HFF-Myc (cell line): ENCODE measurements at regions not wholly inside any gene's neighbourhood (a gene's known extent, or its start where the extent isn't known, plus 50 kb on each side); places are given as distances from the start of the nearest gene placed in this dataset.

ENCODE experiments used
- DNase-seq: peaks from one replicate; pipeline ENCODE4 v3.0.0-alpha.2; 2011; ENCODE audit warnings: low read depth; ENCODE audit errors: extremely low read depth
- H3K4me3 ChIP-seq: replicated peaks from 2 replicates; pipeline ENCODE4 v1.5.1; 2011; ENCODE audit warnings: low read depth, mild to moderate bottlenecking, control low read depth, low read length
- CTCF ChIP-seq: IDR thresholded peaks from 2 replicates; pipeline ENCODE4 v1.5.1; 2012; ENCODE audit warnings: mild to moderate bottlenecking, low read depth, low read length, control low read depth; ENCODE audit errors: missing control alignments

- no peak overlapping the region for H3K4me3 ChIP-seq
- no peak for DNase-seq
- TF ChIP-seq CTCF: no peak
Observed at GRCh38 chr11:37770145-37770544, 1172.1 kb upstream of the RAG2 start.

GRCh38 chr11:37762079-37762478 lies 1164.0 kb upstream of the RAG2 start:
- no peak for TF ChIP-seq CTCF
- no peak for DNase-seq
- H3K4me3 ChIP-seq: no peak overlapping the region

GRCh38 chr11:37755521-37755920 lies 1157.5 kb upstream of the RAG2 start:
- no peak overlapping the region for H3K4me3 ChIP-seq
- no peak for TF ChIP-seq CTCF
- no peak for DNase-seq

- H3K4me3 ChIP-seq: no peak overlapping the region
Observed at GRCh38 chr11:37748641-37749040, 1150.6 kb upstream of the RAG2 start.

GRCh38 chr11:37747121-37747520 lies 1149.1 kb upstream of the RAG2 start:
- no peak overlapping the region for H3K4me3 ChIP-seq
- TF ChIP-seq CTCF: no peak
- DNase-seq: no peak

More at GRCh38 chr11:37748641-37749040, 1150.6 kb upstream of the RAG2 start:
- no peak for TF ChIP-seq CTCF
- DNase-seq: no peak

GRCh38 chr11:37727371-37727770 lies 1129.3 kb upstream of the RAG2 start:
- TF ChIP-seq CTCF: no peak
- no peak for DNase-seq

GRCh38 chr11:37724315-37724714 lies 1126.3 kb upstream of the RAG2 start:
- DNase-seq: no peak
- H3K4me3 ChIP-seq: no peak overlapping the region

More at GRCh38 chr11:37727371-37727770, 1129.3 kb upstream of the RAG2 start:
- no peak overlapping the region for H3K4me3 ChIP-seq

More at GRCh38 chr11:37724315-37724714, 1126.3 kb upstream of the RAG2 start:
- no peak for TF ChIP-seq CTCF
